Activated CD4-positive, alpha-beta T cell treated with anti-CD3 and anti-CD28 coated beads for 1 hour (primary cell): ENCODE measurements at regions not wholly inside any gene's neighbourhood (a gene's known extent, or its start where the extent isn't known, plus 50 kb on each side); places are given as distances from the start of the nearest gene placed in this dataset.
"Not testable (repeated sequence)": the region's sequence is repeated elsewhere in the genome, so short reads cannot be mapped to it uniquely, and the experiment has no call there.

Source experiments
- DNase-seq: peaks from one replicate; pipeline ENCODE4 v3.0.0-alpha.2; 2020

- no peak for DNase-seq
These were observed 136.2 kb upstream of the SALL1 start for GRCh38 chr16:51287121-51287755.

GRCh38 chr16:51286272-51286671, 135.2 kb upstream of the SALL1 start:
- DNase-seq: no peak

GRCh38 chr16:51276336-51276735, 125.3 kb upstream of the SALL1 start:
- DNase-seq: no peak

DNA sequence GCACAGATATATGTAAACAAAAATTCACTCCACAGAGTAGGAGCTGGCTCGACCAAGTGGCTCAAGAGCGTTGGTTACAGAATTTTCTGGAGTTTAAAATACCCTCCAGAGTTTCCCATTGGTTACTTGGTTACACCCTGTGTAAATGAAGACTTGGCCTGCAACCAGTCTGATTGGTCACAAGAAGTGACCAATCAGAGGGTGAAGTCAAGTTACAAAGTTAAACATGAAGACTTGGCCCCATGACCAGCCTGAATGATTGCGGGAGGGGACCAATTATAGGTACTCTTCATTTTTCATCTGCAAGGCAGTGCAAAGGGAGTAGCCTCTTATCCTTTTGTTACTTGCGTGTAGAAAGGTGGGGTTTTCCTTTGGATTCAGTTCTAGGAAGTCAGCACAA, 121.3 kb upstream of the SALL1 start:
- no peak for DNase-seq

GRCh38 chr16:51271156-51271701, 120.2 kb upstream of the SALL1 start:
- DNase-seq: no peak

DNA sequence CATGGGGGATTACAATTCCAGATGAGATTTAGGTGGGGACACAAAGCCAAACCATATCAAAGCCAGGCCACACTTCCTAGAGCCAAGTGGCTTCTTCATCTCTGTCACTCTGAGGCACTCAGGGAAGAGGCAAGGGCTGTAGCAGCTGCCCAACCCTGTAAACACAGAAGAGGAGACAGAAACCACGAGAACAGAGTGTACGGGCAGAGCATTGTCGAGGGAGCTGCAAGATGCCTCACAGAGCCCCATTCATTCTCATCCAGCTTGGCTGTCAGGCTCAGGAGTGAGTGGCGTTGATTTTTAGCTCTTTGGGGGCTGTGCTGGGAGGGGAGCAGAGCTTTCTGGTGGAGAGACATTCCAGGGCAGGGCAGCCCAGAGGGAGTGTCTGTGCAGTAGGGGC, 117.2 kb upstream of the SALL1 start:
- no peak for DNase-seq

- no peak for DNase-seq
These were observed 116.6 kb upstream of the SALL1 start for GRCh38 chr16:51267681-51268080.

DNA sequence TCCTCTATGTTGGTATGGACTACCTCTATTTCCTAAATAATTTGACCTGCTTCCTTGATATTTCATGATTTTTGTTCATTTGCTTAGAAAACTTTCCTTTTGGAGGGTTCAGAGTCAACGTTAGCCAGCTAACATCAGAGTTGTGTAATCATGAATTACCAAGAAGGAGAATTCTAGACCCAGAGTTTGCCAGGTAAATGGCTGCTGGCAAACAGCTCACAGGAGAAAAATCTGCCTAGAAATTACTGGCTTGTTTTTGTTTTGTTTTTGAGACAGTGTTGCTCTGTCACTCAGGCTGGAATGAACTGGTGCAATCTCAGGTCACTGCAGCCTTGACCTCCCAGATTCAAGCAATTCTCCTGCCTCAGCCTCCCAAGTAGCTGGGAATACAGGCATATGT, 111.4 kb upstream of the SALL1 start:
- DNase-seq: no peak

DNA sequence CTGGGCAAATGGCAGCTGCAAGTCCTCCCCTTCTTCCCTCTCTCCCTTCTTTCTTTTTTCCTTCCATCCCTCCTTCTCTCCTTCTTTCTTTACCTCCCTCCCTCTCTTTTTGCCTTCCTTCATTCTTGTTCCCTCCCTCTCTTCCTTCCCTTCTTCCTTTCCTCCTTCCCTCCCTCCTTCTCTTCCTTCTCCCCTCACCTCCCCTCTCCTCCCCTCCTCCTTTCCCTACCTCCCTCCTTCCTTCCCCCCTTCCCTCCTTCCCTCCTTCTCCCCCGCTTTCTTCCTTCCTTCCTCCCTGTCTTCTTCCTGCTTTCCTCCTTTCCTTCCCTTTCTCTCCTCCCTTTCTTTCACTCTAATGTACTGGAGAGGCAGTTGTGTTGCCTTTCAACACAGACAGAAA, 110.8 kb upstream of the SALL1 start:
- DNase-seq: no peak

GRCh38 chr16:51255349-51255972, 104.4 kb upstream of the SALL1 start:
- no peak for DNase-seq

DNA sequence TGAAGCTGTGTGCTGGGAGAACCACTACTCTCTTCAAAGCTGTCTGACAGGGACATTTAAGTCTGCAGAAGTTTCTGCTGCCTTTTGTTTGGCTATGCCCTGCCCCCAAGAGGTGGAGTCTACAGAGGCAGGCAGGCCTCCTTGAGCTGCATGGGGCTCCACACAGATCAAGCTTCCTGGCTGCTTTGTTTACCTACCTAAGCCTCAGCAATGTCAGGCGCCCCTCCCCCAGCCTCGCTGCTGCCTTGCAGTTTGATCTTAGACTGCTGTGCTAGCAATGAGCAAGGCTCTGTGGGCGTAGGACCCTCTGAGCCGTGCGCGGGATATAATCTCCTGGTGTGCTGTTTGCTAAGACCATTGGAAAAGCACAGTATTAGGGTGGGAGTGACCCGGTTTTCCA, 103.3 kb upstream of the SALL1 start:
- not testable (repeated sequence) for DNase-seq

GRCh38 chr16:51248217-51248616, 97.1 kb upstream of the SALL1 start:
- DNase-seq: no peak

- no peak for DNase-seq
These were observed 94.6 kb upstream of the SALL1 start for GRCh38 chr16:51245658-51245995.

GRCh38 chr16:51244887-51245657, 94.0 kb upstream of the SALL1 start:
- no peak for DNase-seq

DNA sequence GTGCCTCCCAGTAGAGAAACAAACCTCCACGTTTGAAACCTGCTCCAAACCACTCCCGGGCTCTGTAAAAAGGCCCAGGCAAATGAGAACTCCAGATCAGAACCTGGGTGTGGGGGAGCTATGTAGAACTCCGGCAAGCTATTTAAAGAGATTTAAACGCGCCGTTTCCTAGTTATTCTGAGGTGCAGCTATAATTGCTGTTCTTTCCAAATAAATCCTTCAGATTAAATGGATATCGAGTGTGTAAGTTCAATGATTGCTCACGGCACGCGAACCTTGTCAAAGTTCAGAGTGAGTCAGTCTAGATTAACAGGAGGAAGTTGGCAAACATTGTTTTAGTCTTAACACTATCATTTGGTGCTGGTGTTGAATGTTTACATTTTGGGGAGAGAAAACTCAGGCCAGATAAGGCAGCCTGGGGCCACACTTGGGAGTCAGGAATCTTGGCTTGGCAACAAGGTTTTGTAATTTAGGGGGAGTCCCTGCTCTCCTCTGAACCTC, 92.9 kb upstream of the SALL1 start:
- no peak for DNase-seq

DNA sequence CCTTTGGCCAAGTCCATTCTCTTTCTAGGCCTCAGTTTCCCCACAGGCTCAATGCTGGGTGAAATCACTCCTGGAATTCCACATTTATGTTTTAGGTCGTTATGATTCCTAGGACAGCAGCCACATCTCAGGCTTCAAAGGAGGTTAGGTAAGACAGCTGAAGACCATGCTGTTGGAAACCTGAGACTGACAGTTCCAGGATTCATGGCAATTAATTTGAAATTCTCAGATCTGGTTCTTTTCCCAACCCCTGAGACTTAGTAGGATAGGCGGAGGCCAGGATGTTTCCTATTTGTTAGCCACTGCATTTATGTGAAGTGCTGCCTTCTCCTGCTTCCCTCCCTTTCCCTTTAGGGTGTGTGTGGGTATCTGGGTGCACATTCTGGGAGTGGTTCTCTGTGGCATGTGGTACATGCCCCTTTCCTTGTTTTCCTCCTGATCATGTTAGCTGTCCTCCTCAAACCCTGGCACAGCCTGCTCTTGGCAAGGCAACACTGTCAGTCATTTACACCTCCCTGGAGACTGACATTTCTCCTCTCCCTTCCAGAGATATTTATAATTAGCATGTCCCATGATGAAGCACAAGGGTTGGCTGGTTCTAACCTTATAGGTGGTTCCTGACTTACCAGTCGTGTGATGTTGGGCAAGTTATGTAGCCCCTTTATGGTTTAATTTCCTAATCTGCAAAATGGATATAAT, 91.4 kb upstream of the SALL1 start:
- no peak for DNase-seq

DNA sequence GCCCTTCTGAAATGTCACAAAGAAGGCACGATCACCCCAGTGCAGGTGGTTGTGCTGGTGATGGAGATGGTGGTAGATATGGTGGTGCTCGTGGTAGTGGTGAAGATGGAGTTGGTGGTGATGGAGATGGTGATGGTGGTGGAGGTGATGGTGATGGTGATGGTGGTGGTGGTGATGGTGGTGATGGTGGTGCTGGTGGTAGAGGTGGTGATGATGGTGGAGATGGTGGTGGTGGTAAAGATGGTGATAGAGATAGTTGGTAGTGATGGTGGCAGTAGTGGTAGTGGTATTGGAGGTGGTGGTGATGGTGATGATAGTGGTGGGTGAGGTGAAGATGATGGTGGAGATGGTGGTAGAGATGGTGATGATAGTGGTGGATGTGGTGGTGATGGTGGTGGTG, 88.1 kb upstream of the SALL1 start:
- DNase-seq: no peak

DNA sequence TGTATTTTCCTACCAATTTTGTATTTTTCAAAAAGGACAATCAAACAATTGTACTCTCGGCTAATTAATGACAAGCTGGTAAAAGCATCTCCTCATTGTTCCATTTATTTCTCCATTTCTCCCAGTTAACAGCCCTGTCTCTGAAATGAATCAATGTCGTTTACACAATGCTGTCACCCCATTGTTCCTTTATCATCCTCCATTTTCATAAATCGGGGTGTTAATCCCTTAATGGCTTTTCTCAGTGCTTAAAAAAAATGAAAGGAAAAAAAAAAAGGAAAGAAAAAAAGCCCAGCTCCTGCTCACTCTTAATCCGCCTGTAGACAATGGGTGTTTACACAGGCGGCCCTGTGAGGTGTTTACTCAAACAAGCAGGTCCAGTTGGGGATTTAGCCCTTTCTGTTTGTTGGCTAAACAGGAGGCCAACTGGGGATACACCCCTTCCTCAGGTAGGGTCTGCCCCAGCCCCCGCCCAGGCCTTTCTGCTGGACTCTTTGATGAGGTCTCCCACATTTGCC, 86.8 kb upstream of the SALL1 start:
- DNase-seq: no peak

GRCh38 chr16:51237207-51237606, 86.1 kb upstream of the SALL1 start:
- no peak for DNase-seq

- no peak for DNase-seq
These were observed 85.5 kb upstream of the SALL1 start for GRCh38 chr16:51236583-51236982.

GRCh38 chr16:51231702-51232101, 80.6 kb upstream of the SALL1 start:
- no peak for DNase-seq

DNA sequence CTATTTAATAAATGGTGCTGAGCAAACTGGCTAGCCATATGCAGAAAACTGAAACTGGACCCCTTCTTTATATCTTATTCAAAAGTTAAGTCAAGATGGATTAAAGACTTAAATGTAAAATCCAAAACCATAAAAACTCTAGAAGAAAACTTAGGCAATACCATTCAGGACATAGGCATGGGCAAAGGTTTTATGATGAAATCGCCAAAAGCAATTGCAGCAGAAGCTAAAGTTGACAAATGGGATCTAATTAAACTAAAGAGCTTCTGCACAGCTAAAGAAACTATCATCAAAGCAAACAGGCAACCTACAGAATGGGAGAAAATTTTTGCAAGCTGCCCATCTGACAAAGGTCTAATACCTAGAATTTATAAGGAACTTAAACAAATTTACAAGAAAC, 79.0 kb upstream of the SALL1 start:
- not testable (repeated sequence) for DNase-seq

GRCh38 chr16:51228097-51228659, 77.1 kb upstream of the SALL1 start:
- DNase-seq: no peak
